ENCODE measurements at regions not wholly inside any gene's neighbourhood (a gene's known extent, or its start where the extent isn't known, plus 50 kb on each side); places are given as distances from the start of the nearest gene placed in this dataset.
"Not testable (repeated sequence)": the region's sequence is repeated elsewhere in the genome, so short reads cannot be mapped to it uniquely, and the experiment has no call there.

GRCh38 chr5:117376748-117377147 is 802.1 kb upstream of the SEMA6A start:
- Histone ChIP-seq H3K4me3 (ENCODE audit: low read length) (no peak overlapping the region), H2BK5ac (ENCODE audit: low read length) (no peak overlapping the region), H3K27me3 (ENCODE audit: insufficient read depth, low read length, poor library complexity) (no peaks in the 10 kb centered on the region), H3K79me2 (ENCODE audit: control insufficient read depth, insufficient read depth, low read length) (no peaks in the 10 kb centered on the region), H3K4me1 (ENCODE audit: control insufficient read depth, low read depth, low read length) (no peaks in the 10 kb centered on the region), H4K8ac (ENCODE audit: low read depth, low read length) (no peak overlapping the region), H3K9ac (ENCODE audit: low read length) (no peak overlapping the region), H3K27ac (ENCODE audit: low read depth, low read length) (no peak overlapping the region), H3K79me1 (ENCODE audit: low read length) (no peaks in the 10 kb centered on the region), H3K4ac (ENCODE audit: low read depth, low read length) (no peak overlapping the region), H3K4me2 (ENCODE audit: low read length) (no peak overlapping the region), H2BK120ac (ENCODE audit: low read depth, low read length) (no peak overlapping the region), H3K56ac (ENCODE audit: low read length) (no peak overlapping the region), H4K5ac (ENCODE audit: low read length) (no peak overlapping the region), H3K23ac (ENCODE audit: low read length) (no peak overlapping the region), H2AK5ac (ENCODE audit: low read length) (no peak overlapping the region), H2BK15ac (replicated peaks; ENCODE audit: low read depth) (no peak overlapping the region), H3K36me3 (ENCODE audit: control insufficient read depth, insufficient read depth, low read length) (no peaks in the 10 kb centered on the region), H3K18ac (ENCODE audit: low read length) (no peak overlapping the region)
- no CpG with 5 or more reads among the region's 2 CpGs for WGBS (ENCODE audit: extremely low coverage, insufficient coverage, low lambda C conversion rate)
- DNase-seq, result no peak

DNA sequence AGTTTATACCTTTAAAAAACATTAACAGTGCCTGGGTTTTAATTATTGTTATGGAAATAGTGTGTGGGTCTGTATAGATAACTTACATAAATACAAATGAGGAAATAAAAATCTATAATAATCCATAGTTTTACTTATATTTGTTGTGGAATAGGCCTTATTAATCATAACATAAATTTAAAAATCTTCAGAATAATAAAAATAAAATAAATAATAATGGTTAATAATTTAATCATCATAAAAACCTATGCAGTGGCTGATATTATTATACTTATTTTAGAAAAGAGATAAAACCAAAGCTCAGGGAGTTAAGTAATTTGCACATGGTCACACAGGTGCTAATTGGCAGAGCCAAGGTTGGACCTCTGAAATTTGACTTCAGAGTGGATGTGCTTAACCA is 785.3 kb upstream of the SEMA6A start:
- H3K27me3 ChIP-seq (ENCODE audit: insufficient read depth, low read length, poor library complexity), result no peaks in the 10 kb centered on the region

DNA sequence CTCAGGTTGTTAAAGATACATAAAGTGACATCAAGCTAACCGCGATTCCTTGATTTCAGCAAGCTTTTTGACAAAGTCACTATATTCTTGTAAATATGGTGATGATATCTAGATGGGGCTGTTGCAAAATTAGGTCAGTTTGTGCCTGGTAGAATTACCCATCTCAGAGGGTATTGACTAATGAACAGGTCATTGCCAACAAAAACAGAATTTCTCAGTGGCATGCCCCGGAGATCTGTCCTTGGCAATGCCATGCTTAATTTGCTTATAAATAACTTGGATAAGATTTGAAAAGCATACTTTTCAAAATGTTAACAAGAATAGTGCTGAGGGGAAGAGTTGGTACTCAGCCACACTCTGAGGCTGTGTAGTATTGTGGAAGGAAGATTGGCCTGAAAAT is 783.3 kb upstream of the SEMA6A start:
- H3K79me2 ChIP-seq (ENCODE audit: control insufficient read depth, insufficient read depth, low read length), result no peaks in the 10 kb centered on the region
- no peak overlapping the region for H3K56ac ChIP-seq (ENCODE audit: low read length)
- H3K36me3 ChIP-seq (ENCODE audit: control insufficient read depth, insufficient read depth, low read length), result no peaks in the 10 kb centered on the region
- no peak overlapping the region for H2BK15ac ChIP-seq (replicated peaks; ENCODE audit: low read depth)
- WGBS (ENCODE audit: extremely low coverage, insufficient coverage, low lambda C conversion rate), result no CpG with 5 or more reads among the region's 3 CpGs
- no peak overlapping the region for H4K8ac ChIP-seq (ENCODE audit: low read depth, low read length)
- H4K5ac ChIP-seq (ENCODE audit: low read length), result no peak overlapping the region
- H3K9ac ChIP-seq (ENCODE audit: low read length), result no peak overlapping the region
- no peaks in the 10 kb centered on the region for H3K79me1 ChIP-seq (ENCODE audit: low read length)
- no peaks in the 10 kb centered on the region for H3K27me3 ChIP-seq (ENCODE audit: insufficient read depth, low read length, poor library complexity)
- no peak for DNase-seq
- no peak overlapping the region for H3K4me3 ChIP-seq (ENCODE audit: low read length)
- no peak overlapping the region for H2AK5ac ChIP-seq (ENCODE audit: low read length)
- H3K4me1 ChIP-seq (ENCODE audit: control insufficient read depth, low read depth, low read length), result no peaks in the 10 kb centered on the region
- no peak overlapping the region for H3K18ac ChIP-seq (ENCODE audit: low read length)
- H3K27ac ChIP-seq (ENCODE audit: low read depth, low read length), result no peak overlapping the region
- no peak overlapping the region for H3K4me2 ChIP-seq (ENCODE audit: low read length)
- H3K23ac ChIP-seq (ENCODE audit: low read length), result no peak overlapping the region
- no peak overlapping the region for H2BK120ac ChIP-seq (ENCODE audit: low read depth, low read length)
- H3K4ac ChIP-seq (ENCODE audit: low read depth, low read length), result no peak overlapping the region
- H2BK5ac ChIP-seq (ENCODE audit: low read length), result no peak overlapping the region

More for the DNA sequence above, 785.3 kb upstream of the SEMA6A start:
- no peak overlapping the region for H3K18ac ChIP-seq (ENCODE audit: low read length)
- no peak overlapping the region for H3K23ac ChIP-seq (ENCODE audit: low read length)
- no peak overlapping the region for H4K8ac ChIP-seq (ENCODE audit: low read depth, low read length)
- no peak overlapping the region for H3K4me3 ChIP-seq (ENCODE audit: low read length)
- H3K79me1 ChIP-seq (ENCODE audit: low read length), result no peaks in the 10 kb centered on the region
- H3K79me2 ChIP-seq (ENCODE audit: control insufficient read depth, insufficient read depth, low read length), result no peaks in the 10 kb centered on the region
- no peak for DNase-seq
- H3K4me2 ChIP-seq (ENCODE audit: low read length), result no peak overlapping the region
- no peak overlapping the region for H3K27ac ChIP-seq (ENCODE audit: low read depth, low read length)
- no peak overlapping the region for H2BK120ac ChIP-seq (ENCODE audit: low read depth, low read length)
- no peak overlapping the region for H2AK5ac ChIP-seq (ENCODE audit: low read length)
- no peak overlapping the region for H4K5ac ChIP-seq (ENCODE audit: low read length)
- no peaks in the 10 kb centered on the region for H3K36me3 ChIP-seq (ENCODE audit: control insufficient read depth, insufficient read depth, low read length)
- no peak overlapping the region for H2BK15ac ChIP-seq (replicated peaks; ENCODE audit: low read depth)
- no peaks in the 10 kb centered on the region for H3K4me1 ChIP-seq (ENCODE audit: control insufficient read depth, low read depth, low read length)
- H3K4ac ChIP-seq (ENCODE audit: low read depth, low read length), result no peak overlapping the region
- no peak overlapping the region for H2BK5ac ChIP-seq (ENCODE audit: low read length)
- H3K56ac ChIP-seq (ENCODE audit: low read length), result no peak overlapping the region
- H3K9ac ChIP-seq (ENCODE audit: low read length), result no peak overlapping the region

DNA sequence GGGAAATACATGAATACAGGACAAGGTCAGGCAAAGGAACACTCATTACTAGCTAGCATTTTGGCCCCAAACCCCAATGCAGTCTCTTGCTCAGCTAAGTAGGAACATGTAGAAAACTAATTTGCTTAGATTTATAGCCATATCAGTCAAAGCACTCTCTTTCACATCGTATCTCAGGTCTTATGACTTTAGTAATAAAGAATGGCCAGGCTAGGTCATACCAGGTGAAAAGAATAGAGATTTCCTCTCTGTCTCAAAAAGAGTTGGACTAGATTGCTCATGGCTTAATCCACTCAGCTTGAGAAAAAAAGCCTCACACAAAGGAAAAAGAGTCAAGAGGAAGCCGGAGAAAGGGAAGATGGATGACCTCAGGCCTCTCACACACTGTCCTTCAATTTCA is 772.7 kb upstream of the SEMA6A start:
- H3K4me2 ChIP-seq (ENCODE audit: low read length), result no peak overlapping the region
- no peak overlapping the region for H3K23ac ChIP-seq (ENCODE audit: low read length)
- H3K9ac ChIP-seq (ENCODE audit: low read length), result no peak overlapping the region
- no peak overlapping the region for H3K27ac ChIP-seq (ENCODE audit: low read depth, low read length)
- no peak overlapping the region for H3K4me3 ChIP-seq (ENCODE audit: low read length)
- H4K8ac ChIP-seq (ENCODE audit: low read depth, low read length), result no peak overlapping the region
- H4K5ac ChIP-seq (ENCODE audit: low read length), result no peak overlapping the region
- no CpG with 5 or more reads among the region's 2 CpGs for WGBS (ENCODE audit: extremely low coverage, insufficient coverage, low lambda C conversion rate)
- no peaks in the 10 kb centered on the region for H3K27me3 ChIP-seq (ENCODE audit: insufficient read depth, low read length, poor library complexity)
- no peaks in the 10 kb centered on the region for H3K4me1 ChIP-seq (ENCODE audit: control insufficient read depth, low read depth, low read length)
- H2BK5ac ChIP-seq (ENCODE audit: low read length), result no peak overlapping the region
- no peaks in the 10 kb centered on the region for H3K36me3 ChIP-seq (ENCODE audit: control insufficient read depth, insufficient read depth, low read length)
- H3K18ac ChIP-seq (ENCODE audit: low read length), result no peak overlapping the region
- H3K56ac ChIP-seq (ENCODE audit: low read length), result no peak overlapping the region
- no peaks in the 10 kb centered on the region for H3K79me2 ChIP-seq (ENCODE audit: control insufficient read depth, insufficient read depth, low read length)
- H3K4ac ChIP-seq (ENCODE audit: low read depth, low read length), result no peak overlapping the region
- H2BK120ac ChIP-seq (ENCODE audit: low read depth, low read length), result no peak overlapping the region
- no peak overlapping the region for H2AK5ac ChIP-seq (ENCODE audit: low read length)
- H2BK15ac ChIP-seq (replicated peaks; ENCODE audit: low read depth), result no peak overlapping the region
- no peak for DNase-seq
- no peaks in the 10 kb centered on the region for H3K79me1 ChIP-seq (ENCODE audit: low read length)

GRCh38 chr5:117343726-117344125 is 769.1 kb upstream of the SEMA6A start:
- WGBS (ENCODE audit: extremely low coverage, insufficient coverage, low lambda C conversion rate), result no CpG with 5 or more reads among the region's 13 CpGs
- H3K4me1 ChIP-seq (ENCODE audit: control insufficient read depth, low read depth, low read length); H3K79me2 ChIP-seq (ENCODE audit: control insufficient read depth, insufficient read depth, low read length); H3K27me3 ChIP-seq (ENCODE audit: insufficient read depth, low read length, poor library complexity); H3K4me3 ChIP-seq (ENCODE audit: low read length); H3K56ac ChIP-seq (ENCODE audit: low read length); H3K27ac ChIP-seq (ENCODE audit: low read depth, low read length); H4K5ac ChIP-seq (ENCODE audit: low read length); H2AK5ac ChIP-seq (ENCODE audit: low read length); H3K23ac ChIP-seq (ENCODE audit: low read length); H3K9ac ChIP-seq (ENCODE audit: low read length); H2BK5ac ChIP-seq (ENCODE audit: low read length); H3K18ac ChIP-seq (ENCODE audit: low read length); H3K4me2 ChIP-seq (ENCODE audit: low read length); H3K4ac ChIP-seq (ENCODE audit: low read depth, low read length); H3K79me1 ChIP-seq (ENCODE audit: low read length); H4K8ac ChIP-seq (ENCODE audit: low read depth, low read length); H2BK15ac ChIP-seq (replicated peaks; ENCODE audit: low read depth); H3K36me3 ChIP-seq (ENCODE audit: control insufficient read depth, insufficient read depth, low read length); H2BK120ac ChIP-seq (ENCODE audit: low read depth, low read length): not testable (repeated sequence)
- peak; percentile 30 for DNase-seq

DNA sequence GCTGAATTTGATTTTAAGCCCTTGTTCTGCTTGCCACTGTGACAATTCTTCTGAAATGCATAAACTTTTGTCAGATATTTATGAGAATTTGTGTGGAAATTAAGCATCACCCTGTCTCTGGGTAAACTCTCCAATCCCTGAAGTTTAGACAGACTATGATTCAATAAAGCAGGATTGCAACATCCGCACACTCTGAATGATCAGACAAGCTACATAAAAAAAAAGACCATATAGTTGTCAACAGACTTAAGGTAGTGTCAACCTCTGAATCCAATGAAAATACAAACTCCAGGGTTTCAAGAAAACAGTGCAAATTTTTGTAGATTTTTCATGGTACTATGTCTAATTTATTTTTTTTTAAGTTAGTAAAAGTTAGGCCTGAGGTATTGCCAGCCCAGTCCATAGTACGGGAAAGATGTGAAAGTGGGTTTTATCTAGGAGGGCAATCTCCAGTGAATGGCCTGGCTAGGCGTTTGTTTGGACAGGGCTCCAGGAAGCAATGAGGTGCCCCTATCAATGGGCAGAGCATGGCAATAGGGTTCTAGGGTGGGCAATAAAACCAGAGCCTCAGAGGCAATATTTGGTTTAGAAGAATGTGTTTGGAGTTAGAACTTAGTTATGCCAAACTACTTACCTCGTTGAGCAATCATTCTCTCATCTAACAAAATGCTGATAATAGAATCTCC is 762.6 kb upstream of the SEMA6A start:
- WGBS (ENCODE audit: extremely low coverage, insufficient coverage, low lambda C conversion rate), result no CpG with 5 or more reads among the region's 4 CpGs
- no peak overlapping the region for H3K4me2 ChIP-seq (ENCODE audit: low read length)
- DNase-seq, result no peak
- H3K56ac ChIP-seq (ENCODE audit: low read length), result no peak overlapping the region
- H2BK5ac ChIP-seq (ENCODE audit: low read length), result no peak overlapping the region
- no peaks in the 10 kb centered on the region for H3K27me3 ChIP-seq (ENCODE audit: insufficient read depth, low read length, poor library complexity)
- no peak overlapping the region for H4K8ac ChIP-seq (ENCODE audit: low read depth, low read length)
- no peak overlapping the region for H3K9ac ChIP-seq (ENCODE audit: low read length)
- H3K79me2 ChIP-seq (ENCODE audit: control insufficient read depth, insufficient read depth, low read length), result no peaks in the 10 kb centered on the region
- no peak overlapping the region for H2AK5ac ChIP-seq (ENCODE audit: low read length)
- H2BK15ac ChIP-seq (replicated peaks; ENCODE audit: low read depth), result no peak overlapping the region
- H2BK120ac ChIP-seq (ENCODE audit: low read depth, low read length), result no peak overlapping the region
- no peaks in the 10 kb centered on the region for H3K36me3 ChIP-seq (ENCODE audit: control insufficient read depth, insufficient read depth, low read length)
- H3K18ac ChIP-seq (ENCODE audit: low read length), result no peak overlapping the region
- H3K79me1 ChIP-seq (ENCODE audit: low read length), result no peaks in the 10 kb centered on the region
- H3K4me1 ChIP-seq (ENCODE audit: control insufficient read depth, low read depth, low read length), result no peaks in the 10 kb centered on the region
- no peak overlapping the region for H3K4me3 ChIP-seq (ENCODE audit: low read length)
- H3K27ac ChIP-seq (ENCODE audit: low read depth, low read length), result no peak overlapping the region
- H3K23ac ChIP-seq (ENCODE audit: low read length), result no peak overlapping the region
- no peak overlapping the region for H4K5ac ChIP-seq (ENCODE audit: low read length)
- no peak overlapping the region for H3K4ac ChIP-seq (ENCODE audit: low read depth, low read length)
